IMR-90 (cell line): ENCODE measurements at regions not wholly inside any gene's neighbourhood (a gene's known extent, or its start where the extent isn't known, plus 50 kb on each side); places are given as distances from the start of the nearest gene placed in this dataset.
A peak's percentile ranks its signal among the peaks of the same experiment; 100 is the strongest.

Experiments
- ATAC-seq: fragments of 200-7000 bp; cut with Tn5 transposase; 2 replicates; pipeline ENCODE4 v1.9.1; 2020; ENCODE audit warnings: low read depth, mild to moderate bottlenecking, moderate library complexity
- BruUV-seq: library from RNA; stranded (reverse); fragments of 400-500 nt; replicated peaks from 2 replicates; lab custom pipeline; 2021; lab: Mats Ljungman, UMichigan
- CTCF ChIA-PET: fragments of 300-600 bp; formaldehyde crosslinking; extraction: SDS; loops from one replicate; lab custom pipeline; 2021; ENCODE audit warnings: antibody characterized with exemption; lab: Yijun Ruan, JAX
- POLR2A ChIA-PET: fragments of 300-600 bp; sonication (Branson Sonifier 250); formaldehyde crosslinking; loops from one replicate; lab custom pipeline; 2022; ENCODE audit warnings: antibody characterized with exemption; ENCODE audit not compliant: unreplicated experiment; lab: Charles Lee
- DNase-seq: peaks from one replicate; pipeline ENCODE4 v3.0.0; 2013
- H2AFZ ChIP-seq: replicated peaks from 2 replicates; pipeline ENCODE3; 2013; ENCODE audit warnings: low read length, mild to moderate bottlenecking; ENCODE audit not compliant: poor library complexity
- H2AK5ac ChIP-seq: 2 replicates; pipeline ENCODE4 v1.6.1; 2013; ENCODE audit warnings: low read depth, low read length, inconsistent platforms
- H2AK9ac ChIP-seq: replicated peaks from 2 replicates; pipeline ENCODE3; 2013; ENCODE audit warnings: mild to moderate bottlenecking, low read depth, low read length, moderate library complexity; ENCODE audit not compliant: poor library complexity
- H2BK120ac ChIP-seq: 2 replicates; pipeline ENCODE4 v1.6.1; 2013; ENCODE audit warnings: low read depth, low read length, inconsistent platforms
- H2BK15ac ChIP-seq: 3 replicates; pipeline ENCODE4 v1.6.1; 2013; ENCODE audit warnings: low read depth, low read length, inconsistent platforms
- H2BK20ac ChIP-seq: 2 replicates; pipeline ENCODE4 v1.6.1; 2013; ENCODE audit warnings: low read depth, mild to moderate bottlenecking, inconsistent platforms, low read length, moderate library complexity
- H2BK5ac ChIP-seq: 2 replicates; pipeline ENCODE4 v1.6.1; 2013; ENCODE audit warnings: mild to moderate bottlenecking, low read depth, low read length, inconsistent platforms; ENCODE audit not compliant: poor library complexity, severe bottlenecking
- H3K14ac ChIP-seq: replicated peaks from 2 replicates; pipeline ENCODE4 v1.6.1; 2013; ENCODE audit warnings: low read depth, low read length, inconsistent platforms
- H3K18ac ChIP-seq: 2 replicates; pipeline ENCODE4 v1.6.1; 2013; ENCODE audit warnings: low read depth, low read length, control low read depth
- H3K23ac ChIP-seq: 2 replicates; pipeline ENCODE4 v1.6.1; 2013; ENCODE audit warnings: low read depth, low read length, inconsistent platforms
- H3K27ac ChIP-seq: 2 replicates; pipeline ENCODE4 v1.5.1; 2013; ENCODE audit warnings: mild to moderate bottlenecking, control low read depth, low read length; ENCODE audit not compliant: insufficient read depth
- H3K27me3 ChIP-seq: 2 replicates; pipeline ENCODE4 v1.6.1; 2013; ENCODE audit warnings: low read length; ENCODE audit not compliant: control insufficient read depth, insufficient read depth
- H3K36me3 ChIP-seq: 2 replicates; pipeline ENCODE4 v1.6.1; 2013; ENCODE audit warnings: low read length, mixed read lengths; ENCODE audit not compliant: control insufficient read depth, insufficient read depth
- H3K4ac ChIP-seq: 2 replicates; pipeline ENCODE4 v1.6.1; 2013; ENCODE audit warnings: low read depth, low read length, inconsistent platforms
- H3K4me1 ChIP-seq: 2 replicates; pipeline ENCODE4 v1.6.1; 2013; ENCODE audit warnings: low read length, mixed read lengths; ENCODE audit not compliant: control insufficient read depth, insufficient read depth
- H3K4me2 ChIP-seq: 2 replicates; pipeline ENCODE4 v1.6.1; 2013; ENCODE audit warnings: low read depth, mild to moderate bottlenecking, control low read depth, low read length, moderate library complexity
- H3K4me3 ChIP-seq: 2 replicates; pipeline ENCODE4 v1.5.1; 2013; ENCODE audit warnings: low read depth, mild to moderate bottlenecking, control low read depth, low read length, moderate library complexity; ENCODE audit not compliant: insufficient read depth
- H3K56ac ChIP-seq: 2 replicates; pipeline ENCODE4 v1.6.1; 2013; ENCODE audit warnings: low read length, inconsistent platforms; ENCODE audit not compliant: insufficient read depth; ENCODE audit errors: extremely low read depth
- H3K79me1 ChIP-seq, 2 experiments: 2 replicates each; pipeline ENCODE4 v1.6.1; 2013; ENCODE audit warnings: low read length in 2 of 2, inconsistent platforms in 1 of 2, low read depth in 1 of 2
- H3K9ac ChIP-seq: 2 replicates; pipeline ENCODE4 v1.6.1; 2013; ENCODE audit warnings: low read depth, low read length, control low read depth
- H3K9me1 ChIP-seq: 2 replicates; pipeline ENCODE4 v1.6.1; 2013; ENCODE audit warnings: low read length, inconsistent platforms; ENCODE audit not compliant: insufficient read depth
- H3K9me3 ChIP-seq: 2 replicates; pipeline ENCODE4 v1.6.1; 2013; ENCODE audit warnings: low read length; ENCODE audit not compliant: control insufficient read depth, insufficient read depth
- H4K20me1 ChIP-seq: 2 replicates; pipeline ENCODE4 v1.6.1; 2013; ENCODE audit warnings: low read length, inconsistent platforms; ENCODE audit not compliant: insufficient read depth
- H4K5ac ChIP-seq: 2 replicates; pipeline ENCODE4 v1.6.1; 2013; ENCODE audit warnings: mild to moderate bottlenecking, low read depth, low read length, control low read depth
- H4K8ac ChIP-seq, 2 experiments: 2 replicates each; pipeline ENCODE4 v1.6.1; 2013; ENCODE audit warnings: low read depth in 2 of 2, low read length in 2 of 2, control low read depth in 1 of 2, inconsistent platforms in 1 of 2
- H4K91ac ChIP-seq: 2 replicates; pipeline ENCODE4 v1.6.1; 2013; ENCODE audit warnings: low read depth, low read length, inconsistent platforms; ENCODE audit not compliant: insufficient read depth
- BHLHE40 ChIP-seq: fragments of 150-350 bp; IDR thresholded peaks from 2 replicates; pipeline ENCODE4 v1.6.1; 2016; ENCODE audit warnings: mild to moderate bottlenecking, low read depth, low read length
- CEBPB ChIP-seq: IDR thresholded peaks from 2 replicates; pipeline ENCODE4 v1.6.1; 2012; ENCODE audit warnings: low read depth, low read length, improper control_type of control experiment
- CHD1 ChIP-seq: IDR thresholded peaks from 2 replicates; pipeline ENCODE4 v1.6.1; 2012; ENCODE audit warnings: low read depth, low read length, improper control_type of control experiment
- CTCF ChIP-seq: conservative IDR thresholded peaks from 2 replicates; pipeline ENCODE4 v1.5.1; 2012; ENCODE audit warnings: mild to moderate bottlenecking, low read depth, low read length, improper control_type of control experiment
- ELK1 ChIP-seq: fragments of 150-350 bp; IDR thresholded peaks from 2 replicates; pipeline ENCODE4 v1.6.1; 2016; ENCODE audit warnings: low read depth, mild to moderate bottlenecking, low read length, moderate library complexity, borderline replicate concordance
- MAFK ChIP-seq: IDR thresholded peaks from 2 replicates; pipeline ENCODE4 v1.6.1; 2012; ENCODE audit warnings: low read depth, low read length, improper control_type of control experiment
- MXI1 ChIP-seq: IDR thresholded peaks from 2 replicates; pipeline ENCODE4 v1.6.1; 2012; ENCODE audit warnings: low read depth, mild to moderate bottlenecking, low read length, moderate library complexity, borderline replicate concordance
- NFE2L2 ChIP-seq: fragments of 150-350 bp; IDR thresholded peaks from 2 replicates; pipeline ENCODE4 v1.6.1; 2016; ENCODE audit warnings: low read depth, mild to moderate bottlenecking, low read length
- POLR2A ChIP-seq: IDR thresholded peaks from 2 replicates; pipeline ENCODE4 v1.6.1; 2012; ENCODE audit warnings: mild to moderate bottlenecking, low read depth, low read length
- RAD21 ChIP-seq: IDR thresholded peaks from 2 replicates; pipeline ENCODE4 v1.6.1; 2012; ENCODE audit warnings: low read length, improper control_type of control experiment
- RCOR1 ChIP-seq: IDR thresholded peaks from 2 replicates; pipeline ENCODE4 v1.6.1; 2012; ENCODE audit warnings: mild to moderate bottlenecking, low read length, improper control_type of control experiment; ENCODE audit not compliant: insufficient replicate concordance
- RFX5 ChIP-seq: IDR thresholded peaks from 2 replicates; pipeline ENCODE4 v1.8.0; 2012; ENCODE audit warnings: low read depth, mild to moderate bottlenecking, low read length, moderate library complexity
- SMC3 ChIP-seq: fragments of 150-350 bp; IDR thresholded peaks from 2 replicates; pipeline ENCODE4 v1.6.1; 2016; ENCODE audit warnings: low read depth, mild to moderate bottlenecking, antibody characterized with exemption, low read length, moderate library complexity
- WGBS, 2 experiments: methylation state at CpG; one replicate each; pipeline versions ENCODE4 v1.1.5 to v1.1.7; 2013; ENCODE audit warnings: missing lambda C conversion rate in 2 of 2; ENCODE audit not compliant: insufficient read length in 1 of 2; ENCODE audit errors: extremely low coverage in 2 of 2; 5-methylcytosine and 5-hydroxymethylcytosine counted together
- dilution Hi-C: fragments of 300-500 bp; cut with HindIII; formaldehyde crosslinking; loops from one replicate; pipeline ENCODE4 v1.14.3; 2018; ENCODE audit warnings: low sequenced_read_pairs; ENCODE audit not compliant: unreplicated experiment
- in situ Hi-C: fragments of 300-500 bp; cut with MboI; formaldehyde crosslinking; loops from 3 replicates; pipeline ENCODE4 v1.14.3; 2019; ENCODE audit warnings: low sequenced_read_pairs, inconsistent platforms, mixed read lengths
- intact Hi-C: fragments of 100-400 bp; cut with micrococcal nuclease; formaldehyde crosslinking; loops from 2 replicates; pipeline ENCODE4 v1.10.0; 2022
- TF ChIP-seq, protein P1 (sequence below): fragments of 150-350 bp; IDR thresholded peaks from 2 replicates; pipeline ENCODE4 v1.6.1; 2017; ENCODE audit warnings: mild to moderate bottlenecking, antibody characterized with exemption, low read length, low read depth

GRCh38 chr4:100117750-100118149 is 72.5 kb downstream of the DDIT4L start:
- Histone ChIP-seq H3K9me3 (no peaks in the 10 kb centered on the region), H4K5ac (no peak overlapping the region), H3K9me1 (no peaks in the 10 kb centered on the region), H3K4me1 (no peaks in the 10 kb centered on the region), H2AFZ (no peak overlapping the region), H2BK120ac (no peak overlapping the region), H3K56ac (no peak overlapping the region), H3K23ac (no peak overlapping the region), H4K20me1 (no peaks in the 10 kb centered on the region), H2BK20ac (no peak overlapping the region), H3K27me3 (no peaks in the 10 kb centered on the region), H3K79me1 (no peaks in the 10 kb centered on the region), H3K9ac (no peak overlapping the region), H4K91ac (no peak overlapping the region), H2AK5ac (no peak overlapping the region), H3K14ac (no peak overlapping the region), H3K4me2 (no peak overlapping the region), H2BK5ac (no peak overlapping the region), H4K8ac (no peak overlapping the region), H2BK15ac (no peak overlapping the region), H3K4ac (no peak overlapping the region), H3K18ac (no peak overlapping the region), H3K27ac (no peak overlapping the region), H3K4me3 (no peak overlapping the region), H3K36me3 (no peaks in the 10 kb centered on the region), H2AK9ac (no peak overlapping the region)
- dilution Hi-C loops (no loop called here), in situ Hi-C loops (no loop called here), intact Hi-C loops (no loop called here)
- no TSS peak for BruUV-seq
- TF ChIP-seq RFX5 (no peak), MAFK (no peak), POLR2A (no peak), RAD21 (peak; percentile 36; the same call in 1 of the 2 replicates), BHLHE40 (no peak), CTCF (peak; percentile 34), CHD1 (no peak), NFE2L2 (no peak), SMC3 (no peak), CEBPB (no peak), RCOR1 (no peak), MXI1 (no peak), ELK1 (no peak)
- TF ChIP-seq, protein P1, sequence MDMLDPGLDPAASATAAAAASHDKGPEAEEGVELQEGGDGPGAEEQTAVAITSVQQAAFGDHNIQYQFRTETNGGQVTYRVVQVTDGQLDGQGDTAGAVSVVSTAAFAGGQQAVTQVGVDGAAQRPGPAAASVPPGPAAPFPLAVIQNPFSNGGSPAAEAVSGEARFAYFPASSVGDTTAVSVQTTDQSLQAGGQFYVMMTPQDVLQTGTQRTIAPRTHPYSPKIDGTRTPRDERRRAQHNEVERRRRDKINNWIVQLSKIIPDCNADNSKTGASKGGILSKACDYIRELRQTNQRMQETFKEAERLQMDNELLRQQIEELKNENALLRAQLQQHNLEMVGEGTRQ: no peak
- CTCF ChIA-PET: no interaction called here
- POLR2A ChIA-PET: no interaction called here
- 0% methylated on average over 1 of the region's 3 CpGs; no CpG with 5 or more reads in 1 of the 2 experiments for WGBS, 2 experiments
- ATAC-seq: no peak
- no peak for DNase-seq
